Liver (tissue), 8 donors: ENCODE measurements at regions not wholly inside any gene's neighbourhood (a gene's known extent, or its start where the extent isn't known, plus 50 kb on each side); places are given as distances from the start of the nearest gene placed in this dataset.

Source experiments
- DNase-seq: peaks from one replicate; pipeline ENCODE4 v3.0.0-alpha.2; 2017; ENCODE audit warnings: low spot score
- H3K27ac ChIP-seq, 2 donors: one replicate each; pipeline ENCODE4 v1.7.0; 2013; ENCODE audit warnings: inconsistent platforms in 2 of 2, low read length in 2 of 2, control low read depth in 1 of 2, low read depth in 1 of 2, mild to moderate bottlenecking in 1 of 2
- H3K27me3 ChIP-seq, 4 donors: one replicate each; pipeline versions ENCODE4 v1.6.1 to v1.7.0; 2013; ENCODE audit warnings: low read length in 3 of 4, inconsistent platforms in 1 of 4, mild to moderate bottlenecking in 1 of 4, moderate library complexity in 1 of 4; ENCODE audit not compliant: control insufficient read depth in 4 of 4, insufficient read depth in 4 of 4
- H3K36me3 ChIP-seq, 4 donors: one replicate each; pipeline versions ENCODE4 v1.6.1 to v1.7.0; 2013; ENCODE audit warnings: low read length in 3 of 4, mild to moderate bottlenecking in 3 of 4, low read depth in 1 of 4, moderate library complexity in 1 of 4; ENCODE audit not compliant: control insufficient read depth in 4 of 4, insufficient read depth in 3 of 4
- H3K4me1 ChIP-seq, 4 donors: one replicate each; pipeline versions ENCODE4 v1.6.1 to v1.7.0; 2013; ENCODE audit warnings: low read length in 3 of 4, mild to moderate bottlenecking in 3 of 4, moderate library complexity in 1 of 4; ENCODE audit not compliant: control insufficient read depth in 4 of 4, insufficient read depth in 4 of 4
- H3K4me3 ChIP-seq, 3 donors: one replicate each; pipeline versions ENCODE4 v1.6.1 to v1.7.0; 2013; ENCODE audit warnings: low read length in 3 of 3, control low read depth in 1 of 3, low read depth in 1 of 3, mild to moderate bottlenecking in 1 of 3
- H3K9ac ChIP-seq, 2 donors: one replicate each; pipeline ENCODE4 v1.7.0; 2013; ENCODE audit warnings: low read length in 2 of 2, mild to moderate bottlenecking in 2 of 2, moderate library complexity in 2 of 2, control low read depth in 1 of 2, low read depth in 1 of 2
- H3K9me3 ChIP-seq, 4 donors: one replicate each; pipeline versions ENCODE4 v1.6.1 to v1.7.0; 2013; ENCODE audit warnings: low read length in 3 of 4; ENCODE audit not compliant: control insufficient read depth in 4 of 4
- ATF3 ChIP-seq: IDR thresholded peaks from 2 replicates; pipeline ENCODE4 v1.6.1; 2016; ENCODE audit warnings: antibody characterized with exemption
- CTCF ChIP-seq: fragments of 150-350 bp; IDR thresholded peaks from 2 replicates; pipeline ENCODE4 v1.5.1; 2017; ENCODE audit warnings: improper control_type of control experiment, low read depth, low read length; ENCODE audit not compliant: missing input control
- EGR1 ChIP-seq, 2 donors: IDR thresholded peaks; 2 replicates each; pipeline ENCODE4 v1.6.1; 2016 to 2018; ENCODE audit warnings: antibody characterized with exemption in 2 of 2, low read depth in 2 of 2
- FOXA1 ChIP-seq: IDR thresholded peaks from 2 replicates; pipeline ENCODE4 v1.6.1; 2016; ENCODE audit warnings: antibody characterized with exemption
- FOXA2 ChIP-seq: IDR thresholded peaks from 2 replicates; pipeline ENCODE4 v1.6.1; 2016; ENCODE audit warnings: antibody characterized with exemption
- HNF4A ChIP-seq, 2 donors: conservative IDR thresholded peaks; 2 replicates each; pipeline ENCODE4 v1.6.1; 2016; ENCODE audit warnings: antibody characterized with exemption in 2 of 2, mild to moderate bottlenecking in 2 of 2
- HNF4G ChIP-seq: IDR thresholded peaks from 2 replicates; pipeline ENCODE4 v1.6.1; 2016; ENCODE audit warnings: antibody characterized with exemption
- JUND ChIP-seq, 2 donors: IDR thresholded peaks; 2 replicates each; pipeline ENCODE4 v1.6.1; 2016; ENCODE audit warnings: antibody characterized with exemption in 2 of 2
- NR2F2 ChIP-seq: IDR thresholded peaks from 2 replicates; pipeline ENCODE4 v1.6.1; 2016; ENCODE audit warnings: antibody characterized with exemption
- RAD21 ChIP-seq, 2 donors: IDR thresholded peaks; 2 replicates each; pipeline ENCODE4 v1.6.1; 2016; ENCODE audit warnings: antibody characterized with exemption in 2 of 2, mild to moderate bottlenecking in 2 of 2
- REST ChIP-seq: IDR thresholded peaks from 2 replicates; pipeline ENCODE4 v1.6.1; 2016; ENCODE audit warnings: antibody characterized with exemption, mild to moderate bottlenecking
- RXRA ChIP-seq, 2 donors: IDR thresholded peaks; 2 replicates each; pipeline ENCODE4 v1.6.1; 2017 to 2018; ENCODE audit warnings: antibody characterized with exemption in 2 of 2, mild to moderate bottlenecking in 1 of 2
- SP1 ChIP-seq: IDR thresholded peaks from 2 replicates; pipeline ENCODE4 v1.6.1; 2018; ENCODE audit warnings: antibody characterized with exemption, mild to moderate bottlenecking
- TAF1 ChIP-seq: conservative IDR thresholded peaks from 2 replicates; pipeline ENCODE4 v1.6.1; 2016; ENCODE audit warnings: antibody characterized with exemption, mild to moderate bottlenecking
- YY1 ChIP-seq: IDR thresholded peaks from 2 replicates; pipeline ENCODE4 v1.6.1; 2016; ENCODE audit warnings: antibody characterized with exemption, mild to moderate bottlenecking
- WGBS: extraction: QIAGEN DNeasy Blood & Tissue Kit; methylation state at CpG from one replicate; pipeline ENCODE4 v1.1.7; 2013; 5-methylcytosine and 5-hydroxymethylcytosine counted together
- TF ChIP-seq, protein P1 (sequence below): IDR thresholded peaks from 2 replicates; pipeline ENCODE4 v1.6.1; 2016; ENCODE audit warnings: antibody characterized with exemption
- TF ChIP-seq, protein P2 (sequence below): IDR thresholded peaks from 2 replicates; pipeline ENCODE4 v1.6.1; 2016; ENCODE audit warnings: antibody characterized with exemption
- donor health status: healthy.
- donor health status: healthy.
- donor health status: healthy.
- donor health status: healthy.
- donor health status: healthy.

DNA sequence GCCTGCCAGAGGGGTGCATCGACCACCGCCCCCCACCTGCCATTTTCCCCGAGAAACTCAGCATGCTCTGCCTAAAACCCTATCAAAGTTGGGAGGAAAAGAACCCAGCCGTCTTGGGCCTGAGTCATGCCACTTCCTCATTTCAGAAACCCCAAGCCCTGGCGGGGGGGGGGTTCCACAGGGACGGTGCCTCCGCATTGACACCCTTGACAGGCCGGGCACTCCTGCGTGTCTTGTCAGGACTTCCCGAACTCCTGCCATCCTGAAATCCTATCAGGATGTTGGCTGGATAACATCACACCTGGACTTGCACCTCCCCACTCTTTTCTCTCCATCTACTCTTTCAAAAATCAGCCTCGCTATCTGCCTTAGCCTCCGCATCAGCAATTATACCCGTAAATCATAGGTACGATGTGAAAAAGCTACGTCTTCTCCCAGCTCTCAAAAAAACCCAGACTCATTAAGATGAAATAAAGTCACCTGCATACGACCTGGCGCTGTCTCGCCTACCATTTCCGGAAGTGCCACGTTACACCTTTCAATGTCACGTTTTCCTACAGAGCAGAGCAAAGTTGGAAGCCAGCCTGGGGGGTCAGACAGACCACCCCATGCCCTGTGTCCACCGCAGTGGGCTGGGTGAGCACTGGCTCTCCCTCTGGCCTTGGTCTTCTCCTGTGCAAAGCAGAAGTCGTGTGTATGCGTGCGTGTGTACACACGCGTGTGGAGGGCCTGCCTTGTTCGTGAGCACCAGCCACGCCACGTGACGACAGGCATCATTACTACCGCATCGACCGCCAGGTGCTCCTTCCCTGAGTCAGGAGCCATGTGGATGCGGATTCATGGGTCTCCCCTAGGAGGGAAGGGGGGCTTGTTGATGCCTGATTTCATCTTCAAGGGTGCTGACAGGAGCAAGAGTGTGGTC is 96.7 kb downstream of the RFLNA start:
- Histone ChIP-seq H3K4me3 (no peak overlapping the region), H3K27me3 (no peaks in the 10 kb centered on the region), H3K36me3 (peaks cover 0 to 3% (median 2%) of the 10 kb centered on the region in 4 donors), H3K9me3 (no peaks in the 10 kb centered on the region), H3K9ac (no peak overlapping the region), H3K27ac (peak overlapping the region; percentile 73 to 78), H3K4me1 (peaks cover 30 to 73% (median 51%) of the 10 kb centered on the region in 4 donors)
- 82% methylated on average over 35 of the region's 35 CpGs for WGBS
- DNase-seq: no peak
- TF ChIP-seq SP1: no peak
- no peak for TF ChIP-seq HNF4G

GRCh38 chr12:124390442-124391097 is 95.7 kb downstream of the RFLNA start:
- 78% methylated on average over 26 of the region's 26 CpGs for WGBS
- Histone ChIP-seq H3K4me3 (no peak overlapping the region), H3K4me1 (peaks cover 30 to 73% (median 51%) of the 10 kb centered on the region in 4 donors), H3K9ac (no peak overlapping the region), H3K9me3 (no peaks in the 10 kb centered on the region), H3K27ac (peak overlapping the region; percentile 77 to 78), H3K36me3 (peaks cover 0 to 3% (median 2%) of the 10 kb centered on the region in 4 donors), H3K27me3 (no peaks in the 10 kb centered on the region)
- TF ChIP-seq NR2F2 (no peak), RXRA (IDR thresholded peaks at IDR 0.05) (no peak), HNF4G (no peak), JUND (IDR thresholded peaks at IDR 0.05) (peak in 1 of 2 donors; percentile 40)
- DNase-seq: no peak

- Histone ChIP-seq H3K4me1 (peaks cover 30 to 72% (median 51%) of the 10 kb centered on the region in 4 donors), H3K27ac (peak overlapping the region; percentile 77 to 78), H3K9ac (no peak overlapping the region), H3K4me3 (peak overlapping the region in 2 of 3 donors; percentile 37 to 46), H3K36me3 (peaks cover 0 to 9% (median 3%) of the 10 kb centered on the region in 4 donors), H3K27me3 (no peaks in the 10 kb centered on the region), H3K9me3 (no peaks in the 10 kb centered on the region)
- no peak for DNase-seq
- 30% methylated on average over 16 of the region's 16 CpGs for WGBS
- TF ChIP-seq, protein P1, sequence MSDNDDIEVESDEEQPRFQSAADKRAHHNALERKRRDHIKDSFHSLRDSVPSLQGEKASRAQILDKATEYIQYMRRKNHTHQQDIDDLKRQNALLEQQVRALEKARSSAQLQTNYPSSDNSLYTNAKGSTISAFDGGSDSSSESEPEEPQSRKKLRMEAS: no peak
- TF ChIP-seq HNF4G (peak; percentile 67), EGR1 (IDR thresholded peaks at IDR 0.05; ENCODE audit: low read depth in 2 of 2) (no peak), YY1 (no peak), FOXA2 (no peak), ATF3 (no peak), REST (no peak), NR2F2 (peak; percentile 82), CTCF (no peak), JUND (IDR thresholded peaks at IDR 0.05) (no peak), RAD21 (IDR thresholded peaks at IDR 0.05) (no peak), TAF1 (no peak), FOXA1 (no peak), RXRA (IDR thresholded peaks at IDR 0.05) (peak; percentile 93 to 98), SP1 (peak; percentile 50), HNF4A (conservative IDR thresholded peaks at IDR 0.05) (peak; percentile 76 to 92)
- TF ChIP-seq, protein P2, sequence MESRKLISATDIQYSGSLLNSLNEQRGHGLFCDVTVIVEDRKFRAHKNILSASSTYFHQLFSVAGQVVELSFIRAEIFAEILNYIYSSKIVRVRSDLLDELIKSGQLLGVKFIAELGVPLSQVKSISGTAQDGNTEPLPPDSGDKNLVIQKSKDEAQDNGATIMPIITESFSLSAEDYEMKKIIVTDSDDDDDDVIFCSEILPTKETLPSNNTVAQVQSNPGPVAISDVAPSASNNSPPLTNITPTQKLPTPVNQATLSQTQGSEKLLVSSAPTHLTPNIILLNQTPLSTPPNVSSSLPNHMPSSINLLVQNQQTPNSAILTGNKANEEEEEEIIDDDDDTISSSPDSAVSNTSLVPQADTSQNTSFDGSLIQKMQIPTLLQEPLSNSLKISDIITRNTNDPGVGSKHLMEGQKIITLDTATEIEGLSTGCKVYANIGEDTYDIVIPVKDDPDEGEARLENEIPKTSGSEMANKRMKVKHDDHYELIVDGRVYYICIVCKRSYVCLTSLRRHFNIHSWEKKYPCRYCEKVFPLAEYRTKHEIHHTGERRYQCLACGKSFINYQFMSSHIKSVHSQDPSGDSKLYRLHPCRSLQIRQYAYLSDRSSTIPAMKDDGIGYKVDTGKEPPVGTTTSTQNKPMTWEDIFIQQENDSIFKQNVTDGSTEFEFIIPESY: no peak
Measured at GRCh38 chr12:124389725-124390441, 95.0 kb downstream of the RFLNA start.
